ENCODE measurements at regions not wholly inside any gene's neighbourhood (a gene's known extent, or its start where the extent isn't known, plus 50 kb on each side); places are given as distances from the start of the nearest gene placed in this dataset.

DNA sequence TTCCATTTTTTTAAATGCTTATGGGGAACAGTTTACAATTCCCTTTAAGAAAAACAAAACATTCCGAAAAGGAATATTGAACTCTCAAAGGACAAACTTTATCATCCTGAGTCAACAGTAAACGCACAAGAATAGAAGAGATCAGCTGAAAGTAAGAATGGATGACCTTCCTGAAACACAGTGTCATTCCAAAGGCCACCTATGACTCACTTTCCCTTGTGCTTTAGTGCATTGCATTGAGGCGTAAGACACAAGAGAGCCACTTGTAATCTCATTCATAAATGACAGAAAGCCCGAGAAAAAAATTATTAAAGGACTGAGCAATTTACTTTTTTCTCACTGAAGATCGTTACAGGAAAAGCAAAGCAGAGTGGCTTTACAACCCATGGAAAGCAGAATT, 1062.4 kb upstream of the DIAPH2 start:
- WGBS, 2 donors = 42 to 51% methylated on average over 5 of the region's 5 CpGs
- Histone ChIP-seq H3K27me3 (no peaks in the 10 kb centered on the region), H3K9me3 (no peaks in the 10 kb centered on the region), H3K36me3 (ENCODE audit: low read depth, missing control alignments) (no peaks in the 10 kb centered on the region), H3K4me3 (no peak overlapping the region), H3K27ac (no peak overlapping the region), H3K4me1 (no peaks in the 10 kb centered on the region)
- intact Hi-C loops (cut with DNase I; ENCODE audit: low total_unique reads) = no loop called here
- DNase-seq = no peak
- no peak for TF ChIP-seq POLR2A (IDR thresholded peaks at IDR 0.05)
- TF ChIP-seq, protein P1, sequence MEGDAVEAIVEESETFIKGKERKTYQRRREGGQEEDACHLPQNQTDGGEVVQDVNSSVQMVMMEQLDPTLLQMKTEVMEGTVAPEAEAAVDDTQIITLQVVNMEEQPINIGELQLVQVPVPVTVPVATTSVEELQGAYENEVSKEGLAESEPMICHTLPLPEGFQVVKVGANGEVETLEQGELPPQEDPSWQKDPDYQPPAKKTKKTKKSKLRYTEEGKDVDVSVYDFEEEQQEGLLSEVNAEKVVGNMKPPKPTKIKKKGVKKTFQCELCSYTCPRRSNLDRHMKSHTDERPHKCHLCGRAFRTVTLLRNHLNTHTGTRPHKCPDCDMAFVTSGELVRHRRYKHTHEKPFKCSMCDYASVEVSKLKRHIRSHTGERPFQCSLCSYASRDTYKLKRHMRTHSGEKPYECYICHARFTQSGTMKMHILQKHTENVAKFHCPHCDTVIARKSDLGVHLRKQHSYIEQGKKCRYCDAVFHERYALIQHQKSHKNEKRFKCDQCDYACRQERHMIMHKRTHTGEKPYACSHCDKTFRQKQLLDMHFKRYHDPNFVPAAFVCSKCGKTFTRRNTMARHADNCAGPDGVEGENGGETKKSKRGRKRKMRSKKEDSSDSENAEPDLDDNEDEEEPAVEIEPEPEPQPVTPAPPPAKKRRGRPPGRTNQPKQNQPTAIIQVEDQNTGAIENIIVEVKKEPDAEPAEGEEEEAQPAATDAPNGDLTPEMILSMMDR (IDR thresholded peaks at IDR 0.05) = no peak

DNA sequence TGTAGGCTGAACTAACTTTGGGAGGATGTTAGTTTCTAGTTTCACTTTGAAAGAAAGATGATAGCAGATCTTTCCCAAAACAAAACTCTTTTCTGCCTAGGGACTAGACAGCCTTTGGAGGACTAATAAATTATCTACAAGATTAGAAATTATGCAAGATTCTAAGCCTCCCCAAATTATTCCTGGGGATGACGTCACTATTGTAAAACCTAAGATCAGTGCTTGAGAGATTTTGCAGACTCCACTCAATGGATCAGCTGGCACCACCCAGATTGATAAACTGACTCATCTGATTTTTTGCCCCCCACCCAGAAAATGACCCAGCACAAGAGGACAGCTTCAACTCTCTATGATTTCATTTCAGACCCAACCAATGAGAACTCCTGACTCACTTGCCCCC, 1057.9 kb upstream of the DIAPH2 start:
- TF ChIP-seq, protein P1 (IDR thresholded peaks at IDR 0.05) = no peak
- no peak for TF ChIP-seq POLR2A (IDR thresholded peaks at IDR 0.05)
- no peak overlapping the region for H3K4me3 ChIP-seq
- no peak for DNase-seq
- WGBS, 2 donors = 29 to 36% methylated on average over 1 of the region's 1 CpG
- intact Hi-C loops (cut with DNase I; ENCODE audit: low total_unique reads) = no loop called here
- H3K9me3 ChIP-seq = no peaks in the 10 kb centered on the region
- H3K36me3 ChIP-seq (ENCODE audit: low read depth, missing control alignments) = no peaks in the 10 kb centered on the region
- H3K27me3 ChIP-seq = no peaks in the 10 kb centered on the region
- H3K27ac ChIP-seq = no peak overlapping the region
- H3K4me1 ChIP-seq = no peaks in the 10 kb centered on the region

DNA sequence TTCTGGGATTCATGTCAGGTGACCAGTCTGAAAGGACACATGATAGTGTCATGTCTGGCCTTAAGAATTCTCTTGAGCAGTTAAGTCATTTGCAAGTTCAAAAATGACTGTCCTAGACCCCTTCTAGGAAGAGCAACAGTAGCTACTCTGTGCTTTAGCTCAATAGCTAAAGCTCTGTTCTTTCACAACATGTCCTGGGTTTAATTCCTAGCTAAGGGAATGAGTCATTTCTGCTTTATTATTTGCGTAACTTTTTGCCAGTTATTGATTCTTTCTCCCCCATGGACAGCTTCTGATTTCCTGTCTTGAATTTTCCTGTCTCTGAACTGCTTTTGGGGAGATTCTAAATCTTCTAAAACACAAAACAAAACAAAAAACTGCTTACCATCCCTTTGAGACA, 1055.8 kb upstream of the DIAPH2 start:
- TF ChIP-seq POLR2A (IDR thresholded peaks at IDR 0.05) = no peak
- TF ChIP-seq, protein P1 (IDR thresholded peaks at IDR 0.05) = no peak
- H3K27me3 ChIP-seq = no peaks in the 10 kb centered on the region
- no peak overlapping the region for H3K4me3 ChIP-seq
- no peaks in the 10 kb centered on the region for H3K4me1 ChIP-seq
- 86 to 89% methylated on average over 1 of the region's 1 CpG for WGBS, 2 donors
- H3K27ac ChIP-seq = no peak overlapping the region
- H3K9me3 ChIP-seq = no peaks in the 10 kb centered on the region
- DNase-seq = no peak
- no peaks in the 10 kb centered on the region for H3K36me3 ChIP-seq (ENCODE audit: low read depth, missing control alignments)
- intact Hi-C loops (cut with DNase I; ENCODE audit: low total_unique reads) = no loop called here

DNA sequence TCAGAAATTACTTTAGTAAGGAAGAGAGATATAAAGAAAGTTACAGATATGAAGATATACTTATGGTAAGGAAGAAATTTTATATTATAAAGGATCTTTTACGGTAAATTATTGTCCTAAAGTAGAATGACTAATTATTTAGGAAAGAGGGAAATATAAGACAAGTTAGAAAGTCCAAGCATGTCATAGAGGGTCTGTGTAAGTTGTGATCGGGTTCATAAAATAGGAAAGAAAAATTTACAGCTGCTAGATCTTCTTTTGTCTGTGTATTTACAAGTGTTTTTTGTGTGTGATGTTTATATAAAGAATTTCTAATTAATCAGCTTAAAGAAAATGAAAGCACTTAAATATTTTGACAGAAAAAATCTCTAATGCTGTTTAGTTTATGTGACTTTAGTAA, 1054.9 kb upstream of the DIAPH2 start:
- intact Hi-C loops (cut with DNase I; ENCODE audit: low total_unique reads) = no loop called here
- WGBS, 2 donors = 80 to 83% methylated on average over 2 of the region's 2 CpGs
- no peak for DNase-seq

DNA sequence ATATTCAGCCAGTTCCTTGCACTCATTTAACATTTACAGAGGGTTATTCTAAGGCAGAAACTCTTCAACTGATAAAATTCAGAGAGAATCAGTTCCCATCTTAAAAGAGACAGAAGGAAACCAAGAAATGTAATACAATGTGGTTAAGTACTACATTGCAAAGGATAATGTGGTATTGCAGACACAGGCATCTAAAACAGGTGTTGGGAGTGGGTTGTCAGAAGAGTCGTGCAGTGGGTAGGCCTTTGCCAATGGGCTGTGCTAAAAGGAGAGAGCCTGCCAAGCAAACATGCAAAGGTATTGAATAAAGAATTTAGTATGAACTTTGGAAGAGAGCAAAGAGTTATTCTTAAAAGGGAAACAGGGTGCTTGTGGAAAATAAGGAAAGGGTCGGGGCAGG, 1044.4 kb upstream of the DIAPH2 start:
- Histone ChIP-seq H3K27ac (no peak overlapping the region), H3K27me3 (no peaks in the 10 kb centered on the region), H3K4me1 (no peaks in the 10 kb centered on the region), H3K36me3 (ENCODE audit: low read depth, missing control alignments) (no peaks in the 10 kb centered on the region), H3K4me3 (no peak overlapping the region), H3K9me3 (no peaks in the 10 kb centered on the region)
- WGBS, 2 donors = 38 to 56% methylated on average over 2 of the region's 2 CpGs
- TF ChIP-seq, protein P1 (IDR thresholded peaks at IDR 0.05) = no peak
- no peak for TF ChIP-seq POLR2A (IDR thresholded peaks at IDR 0.05)
- intact Hi-C loops (cut with DNase I; ENCODE audit: low total_unique reads) = no loop called here
- no peak for DNase-seq

More for the DNA sequence above, 1054.9 kb upstream of the DIAPH2 start:
- Histone ChIP-seq H3K36me3 (ENCODE audit: low read depth, missing control alignments) (no peaks in the 10 kb centered on the region), H3K27ac (no peak overlapping the region), H3K4me1 (no peaks in the 10 kb centered on the region), H3K9me3 (no peaks in the 10 kb centered on the region), H3K4me3 (no peak overlapping the region), H3K27me3 (no peaks in the 10 kb centered on the region)
- no peak for TF ChIP-seq POLR2A (IDR thresholded peaks at IDR 0.05)
- TF ChIP-seq, protein P1 (IDR thresholded peaks at IDR 0.05) = no peak
